Stimulated activated CD4-positive, alpha-beta T cell treated with anti-CD3 and anti-CD28 coated beads, TNF-alpha, amount 100 ng/mL, for 24 hours (primary cell): ENCODE measurements at regions not wholly inside any gene's neighbourhood (a gene's known extent, or its start where the extent isn't known, plus 50 kb on each side); places are given as distances from the start of the nearest gene placed in this dataset.
"Not testable (repeated sequence)": the region's sequence is repeated elsewhere in the genome, so short reads cannot be mapped to it uniquely, and the experiment has no call there.

ENCODE experiments used
- DNase-seq, 3 experiments: peaks; one replicate each; pipeline ENCODE4 v3.0.0-alpha.2; 2020; ENCODE audit warnings: low read depth in 3 of 3

DNA sequence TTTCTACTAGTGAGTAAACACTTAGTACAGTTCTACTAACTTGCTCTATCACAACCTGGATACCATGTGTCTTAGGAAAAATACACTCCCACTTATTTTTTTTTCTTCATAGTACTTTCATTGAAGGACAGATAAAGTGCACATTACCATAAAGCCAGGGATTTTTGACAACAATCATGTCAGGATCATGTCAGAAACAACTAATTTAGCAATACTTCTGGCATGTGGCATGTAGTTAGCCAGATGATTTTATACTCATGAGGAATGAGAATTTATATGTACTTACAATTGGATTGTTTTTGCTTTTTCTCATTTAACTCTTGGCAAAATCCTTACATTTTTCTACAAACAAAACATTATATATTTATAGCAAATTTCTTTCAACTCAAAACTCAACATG is 630.7 kb upstream of the GRM3 start:
- DNase-seq: no peak

DNA sequence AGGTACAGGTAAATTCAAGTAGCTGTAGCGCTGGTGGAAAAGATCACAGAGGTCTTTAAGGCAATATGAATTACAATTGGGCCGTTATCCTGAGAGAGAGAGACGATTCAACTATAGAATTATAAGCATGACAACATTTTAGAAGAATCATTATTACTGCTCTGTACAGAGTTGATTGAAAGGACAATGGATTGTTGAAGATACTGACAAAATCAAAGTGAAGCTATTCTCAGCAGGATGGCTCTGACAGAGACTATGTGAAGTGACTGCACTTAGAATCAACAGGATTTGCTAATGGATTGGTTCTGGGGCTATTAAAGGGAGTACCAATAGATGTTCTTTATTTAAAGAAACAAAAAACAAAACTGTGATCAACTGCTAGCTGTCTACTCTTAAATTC is 634.8 kb upstream of the GRM3 start:
- DNase-seq: no peak

DNA sequence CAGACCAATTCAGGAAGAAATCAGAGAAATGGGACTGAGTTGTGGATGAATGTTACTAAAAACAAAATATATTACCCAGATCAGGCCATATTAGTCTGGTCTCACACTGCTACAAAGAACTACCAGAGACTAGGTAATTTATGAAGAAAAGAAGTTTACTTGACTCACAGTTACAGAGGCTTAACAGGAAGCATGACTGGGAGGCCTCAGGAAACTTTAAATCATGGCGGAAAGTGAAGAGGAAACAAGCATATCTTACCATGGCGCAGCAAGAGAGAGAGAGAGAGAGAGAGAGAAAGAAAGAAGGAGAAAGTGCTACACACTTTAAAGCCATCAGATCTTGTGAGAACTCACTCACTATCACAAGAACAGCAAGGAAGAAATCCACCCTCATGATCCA is 636.8 kb upstream of the GRM3 start:
- DNase-seq: no peak

DNA sequence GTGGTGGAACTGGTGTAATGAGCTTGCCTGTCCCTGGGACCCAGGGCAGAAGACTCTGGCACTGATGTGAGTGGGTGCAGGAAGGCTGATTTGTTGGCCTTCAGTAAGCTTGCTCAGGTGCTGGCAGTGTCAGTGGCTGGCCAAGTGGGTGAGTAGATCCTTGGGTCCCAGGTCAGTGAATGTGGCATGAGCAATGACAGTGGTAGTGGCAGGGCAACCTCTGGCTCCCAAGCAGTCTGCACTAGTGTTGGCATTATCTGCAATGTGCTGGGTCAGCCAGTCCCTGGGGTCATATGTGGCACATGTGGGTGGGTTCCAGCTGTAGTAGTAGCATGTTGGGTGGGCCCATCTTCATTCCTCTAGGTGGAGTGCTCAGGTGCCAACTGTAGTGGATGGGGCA is 640.9 kb upstream of the GRM3 start:
- DNase-seq: no peak

DNA sequence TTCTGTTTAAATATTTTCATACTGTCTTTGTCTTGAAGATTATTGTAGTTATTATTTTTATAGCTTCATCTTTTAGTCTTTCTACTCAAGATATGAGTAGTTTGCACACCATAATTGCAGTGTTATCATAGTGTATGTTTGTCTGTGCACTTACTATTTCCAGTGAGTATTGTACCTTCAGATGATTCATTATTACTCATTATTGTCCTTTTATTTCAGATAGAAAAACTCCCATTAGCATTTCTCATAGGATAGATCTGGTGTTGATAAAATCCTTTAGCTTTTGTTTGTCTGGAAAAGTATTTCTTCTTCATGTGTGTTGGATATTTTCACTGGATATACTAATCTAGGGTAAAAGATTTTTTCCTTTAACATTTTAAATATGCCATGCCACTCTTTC is 646.2 kb upstream of the GRM3 start:
- DNase-seq: no peak

DNA sequence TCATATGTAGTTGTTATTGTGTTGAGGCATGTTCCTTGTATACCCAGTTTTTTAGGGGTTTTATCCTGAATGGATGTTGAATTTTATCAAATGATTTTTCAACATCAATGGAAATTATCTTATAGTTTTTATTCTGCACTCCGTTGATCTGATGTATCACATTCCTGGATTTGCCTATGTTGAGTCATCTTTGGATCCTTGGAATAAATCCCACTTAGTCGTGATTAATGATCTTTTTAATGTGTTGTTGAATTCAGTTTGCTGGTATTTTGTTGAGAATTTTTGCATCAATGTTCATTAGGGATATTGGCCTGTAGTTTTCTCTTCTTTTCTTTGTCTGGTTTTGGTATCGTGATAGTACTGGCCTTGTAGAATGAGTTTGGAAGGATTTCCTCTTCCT is 648.6 kb upstream of the GRM3 start:
- no peak for DNase-seq

DNA sequence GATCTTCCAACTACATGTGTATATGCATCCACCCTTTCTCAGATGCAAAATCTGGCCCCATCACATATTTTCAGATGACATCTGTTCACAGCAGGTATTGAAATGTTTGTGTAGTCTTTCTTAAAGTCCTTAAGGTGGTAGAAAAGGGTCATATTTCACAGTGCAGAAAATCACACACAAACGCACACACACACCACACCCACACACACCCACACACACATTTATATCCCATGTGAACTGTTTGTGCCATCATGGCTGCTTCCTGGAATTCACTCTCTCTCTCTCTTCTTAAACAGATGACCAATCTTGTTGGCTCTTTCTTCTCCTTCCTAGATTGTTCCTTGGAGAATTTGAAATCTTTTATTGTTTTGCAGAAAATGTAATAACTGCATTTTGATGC is 663.0 kb upstream of the GRM3 start:
- no peak for DNase-seq

DNA sequence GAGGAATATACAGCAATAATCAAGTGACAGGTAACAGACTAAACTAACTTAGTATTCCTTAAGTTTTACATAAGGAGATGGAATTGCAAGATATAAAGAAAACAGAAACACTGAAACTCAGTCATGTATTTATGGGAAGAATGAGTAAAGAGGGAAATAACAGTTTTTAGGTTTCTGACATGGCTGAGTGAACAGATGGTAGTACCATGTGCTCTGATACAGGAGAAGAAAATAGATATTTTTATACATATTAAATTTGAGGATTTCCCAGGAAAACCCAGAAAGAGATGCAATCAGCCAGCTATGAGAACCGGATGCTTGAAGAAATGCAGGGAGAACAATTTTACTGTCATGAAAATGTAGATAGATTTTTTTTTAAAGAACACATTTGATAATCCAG is 669.5 kb upstream of the GRM3 start:
- no peak for DNase-seq

DNA sequence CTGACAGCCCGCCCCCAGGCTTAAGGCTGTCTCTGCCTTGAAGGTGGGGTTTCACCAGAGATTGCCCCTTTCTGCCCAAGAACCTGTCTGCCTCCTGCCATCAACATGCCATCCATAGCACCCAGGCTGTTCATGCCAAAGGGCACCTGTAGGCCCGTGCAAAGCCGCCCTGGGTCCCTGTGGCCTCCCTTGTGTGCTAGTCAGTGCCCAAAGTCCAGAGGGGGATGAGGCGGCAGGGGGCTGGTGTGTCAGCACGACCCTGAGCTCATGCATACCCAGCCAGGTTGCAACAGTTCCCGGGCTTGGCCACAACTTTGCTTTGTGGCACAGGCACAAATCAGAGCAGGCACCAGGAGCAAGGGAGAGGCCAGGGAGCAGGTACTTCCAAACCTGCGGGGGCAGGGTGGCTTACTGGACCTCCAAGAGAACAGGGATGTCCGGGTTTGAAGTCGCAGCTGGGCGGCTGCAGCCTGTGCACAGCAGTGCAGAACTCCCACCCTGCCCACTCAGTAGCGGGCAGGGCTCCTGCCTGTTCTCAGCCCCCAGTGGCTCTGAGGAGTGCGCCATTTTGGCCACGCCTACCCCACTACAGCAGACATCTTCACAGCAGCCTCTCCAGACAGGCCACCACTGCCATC is 671.1 kb upstream of the GRM3 start:
- no peak for DNase-seq

DNA sequence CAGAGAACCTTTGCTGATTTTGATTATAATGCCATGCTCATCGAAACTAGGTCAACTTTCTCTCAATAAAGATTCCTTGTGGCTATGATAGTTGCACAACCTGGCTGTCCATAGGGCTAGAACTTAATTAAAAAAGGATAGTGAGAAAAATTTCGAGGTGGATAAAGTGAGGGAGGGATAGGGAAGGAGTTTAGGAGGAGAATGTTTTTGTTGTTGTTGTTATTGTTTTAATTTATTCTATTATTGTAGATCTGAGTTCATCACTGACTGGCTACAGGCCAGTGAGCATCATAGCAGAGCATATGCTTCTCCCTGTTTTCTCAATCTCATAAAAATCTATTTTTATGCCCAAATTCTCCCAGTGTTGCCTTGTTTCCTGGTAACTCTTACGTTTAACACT is 688.7 kb upstream of the GRM3 start:
- no peak for DNase-seq

DNA sequence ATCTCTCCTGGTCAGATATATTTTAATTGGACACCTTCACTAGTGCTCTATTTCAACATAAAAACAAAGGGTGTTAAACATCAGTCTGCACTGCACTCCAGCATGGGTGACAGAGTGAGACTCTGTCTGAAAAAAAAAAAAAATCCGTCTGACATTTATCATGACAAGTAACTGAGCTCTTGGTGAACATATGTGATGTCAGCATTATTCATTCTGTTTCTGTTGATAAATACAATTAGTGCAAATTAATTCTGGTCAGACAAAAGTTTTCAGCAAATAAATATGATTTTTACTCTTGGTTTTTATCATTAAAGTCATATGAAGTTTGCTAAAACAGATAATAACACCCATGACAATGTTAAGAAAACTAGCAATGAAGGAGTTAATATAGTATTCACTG is 692.8 kb upstream of the GRM3 start:
- DNase-seq: no peak

DNA sequence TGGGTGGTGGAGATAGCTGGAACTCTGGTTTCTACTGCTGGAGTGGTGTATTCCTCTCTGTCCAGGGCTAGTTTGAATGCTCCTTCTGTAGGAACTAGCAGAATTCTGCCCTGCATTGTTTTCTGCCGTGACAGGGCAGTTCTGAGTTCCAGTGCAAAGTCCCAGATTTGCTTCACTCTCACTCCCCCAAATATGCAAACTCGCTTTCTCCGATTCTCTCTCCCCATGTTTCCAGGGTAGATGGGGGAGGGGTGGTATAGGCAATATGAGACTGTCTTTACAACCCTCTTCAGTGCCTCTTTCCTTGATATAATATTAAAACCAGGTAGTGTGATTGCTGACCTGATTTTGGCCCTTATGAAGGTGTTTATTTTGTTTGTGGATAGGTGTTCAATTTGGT is 693.3 kb upstream of the GRM3 start:
- no peak for DNase-seq

DNA sequence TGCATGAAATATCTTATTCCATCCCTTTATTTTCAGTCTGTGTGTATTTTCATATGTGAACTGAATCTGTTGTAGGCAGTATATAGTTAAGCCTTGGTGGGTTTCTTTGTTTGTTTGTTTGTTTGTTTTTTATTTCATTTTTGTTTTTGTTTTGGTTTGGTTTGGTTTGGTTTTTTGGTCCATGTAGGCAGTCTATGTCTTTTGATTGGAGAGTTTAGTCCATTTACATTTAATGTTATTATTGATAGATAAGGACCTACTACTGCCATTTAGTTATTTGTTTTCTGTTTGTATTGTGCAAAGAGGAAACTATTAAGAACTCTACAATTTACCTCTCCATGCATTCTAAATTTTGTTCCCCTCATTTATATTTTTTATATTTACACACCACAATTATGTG is 695.9 kb upstream of the GRM3 start:
- no peak for DNase-seq

DNA sequence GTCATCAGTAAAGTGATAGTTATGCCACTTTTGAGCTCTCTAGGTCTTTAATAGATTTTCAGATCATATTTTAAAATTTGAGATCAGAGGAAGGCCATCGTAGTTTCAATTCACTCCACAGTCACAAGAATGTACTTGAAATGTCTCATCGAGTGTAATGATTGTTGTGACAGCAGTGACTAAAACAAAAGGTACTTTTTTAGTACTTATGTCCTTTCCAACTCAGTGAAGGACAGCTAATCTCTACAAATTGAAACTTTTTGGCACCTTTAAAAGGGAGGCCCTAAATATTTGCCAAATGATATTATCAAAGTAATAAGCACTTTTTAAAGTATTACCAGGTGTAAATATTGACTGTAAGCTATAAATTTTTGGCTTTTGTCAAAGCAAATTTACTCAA is 702.9 kb upstream of the GRM3 start:
- no peak for DNase-seq

DNA sequence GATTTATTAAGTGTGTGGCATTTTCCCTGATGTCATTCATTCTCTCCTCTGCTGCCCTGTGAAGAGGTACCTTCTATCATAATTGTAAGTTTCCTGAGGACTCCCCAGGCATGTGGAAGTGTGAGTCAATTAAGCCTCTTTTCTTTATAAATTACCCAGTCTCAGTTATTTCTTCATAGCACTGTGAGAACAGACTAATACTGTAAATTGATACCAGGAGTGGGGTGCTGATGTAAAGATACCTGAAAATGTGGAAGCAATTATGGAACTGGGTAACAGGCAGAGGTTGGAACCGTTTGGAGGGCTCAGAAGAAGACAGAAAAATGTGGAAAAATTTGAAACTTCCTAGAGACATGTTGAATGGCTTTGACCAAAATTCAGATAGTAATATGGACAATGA is 711.8 kb upstream of the GRM3 start:
- no peak for DNase-seq

DNA sequence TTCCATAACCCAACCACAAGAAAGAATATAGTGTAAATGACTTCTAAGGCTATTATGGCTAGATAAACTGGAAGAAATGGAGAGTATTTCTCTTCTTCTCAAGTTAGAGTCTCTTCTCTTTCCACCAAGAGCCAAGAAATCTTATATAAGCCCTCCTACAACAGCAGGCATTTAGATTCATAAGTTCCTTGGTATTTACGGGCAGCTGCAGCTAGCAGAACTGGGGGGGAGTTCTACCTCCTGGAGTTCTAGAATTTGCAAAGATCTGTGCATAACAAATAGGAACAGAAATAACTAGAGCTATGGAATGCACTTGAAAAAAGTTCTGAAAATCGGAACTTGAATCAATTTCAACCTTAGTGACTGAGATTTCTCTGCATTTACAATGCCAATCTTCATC is 715.2 kb upstream of the GRM3 start:
- DNase-seq: no peak

DNA sequence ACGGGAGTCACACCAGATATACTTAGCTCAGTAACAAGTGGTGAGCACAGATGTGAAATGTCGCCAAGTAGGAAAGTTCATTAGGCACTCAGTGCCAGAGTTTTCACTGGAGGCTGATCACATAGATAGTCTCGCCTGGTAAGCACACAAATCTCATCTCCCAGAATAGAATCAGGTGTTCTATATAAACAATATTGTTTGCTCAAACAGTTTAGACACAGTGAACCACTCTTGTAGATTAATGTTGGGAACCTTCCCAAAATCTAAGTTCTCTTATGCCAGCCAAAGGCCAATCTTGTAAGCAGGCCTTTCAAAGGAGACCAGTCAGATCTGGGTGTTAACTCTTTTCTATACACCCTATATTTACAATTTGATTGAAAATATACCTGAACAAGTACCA is 716.5 kb upstream of the GRM3 start:
- no peak for DNase-seq

DNA sequence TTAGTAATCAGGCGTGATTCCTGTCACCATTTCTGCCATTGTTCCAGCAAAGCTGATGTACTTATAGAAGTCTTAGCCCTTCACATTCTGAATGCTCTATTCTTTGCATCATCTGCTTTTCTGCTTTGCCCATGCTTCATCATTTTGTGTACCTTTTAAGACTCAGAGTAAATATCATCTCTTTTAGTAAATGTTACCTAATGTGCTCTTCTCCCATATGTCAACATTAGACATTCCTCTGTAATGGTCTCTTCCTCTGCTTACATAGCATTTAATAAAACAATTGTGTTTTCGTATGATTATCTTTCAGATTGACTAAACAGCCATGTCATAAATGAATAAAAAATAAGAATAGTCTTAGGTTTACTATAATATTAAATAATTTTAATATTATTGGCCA is 719.6 kb upstream of the GRM3 start:
- no peak for DNase-seq

DNA sequence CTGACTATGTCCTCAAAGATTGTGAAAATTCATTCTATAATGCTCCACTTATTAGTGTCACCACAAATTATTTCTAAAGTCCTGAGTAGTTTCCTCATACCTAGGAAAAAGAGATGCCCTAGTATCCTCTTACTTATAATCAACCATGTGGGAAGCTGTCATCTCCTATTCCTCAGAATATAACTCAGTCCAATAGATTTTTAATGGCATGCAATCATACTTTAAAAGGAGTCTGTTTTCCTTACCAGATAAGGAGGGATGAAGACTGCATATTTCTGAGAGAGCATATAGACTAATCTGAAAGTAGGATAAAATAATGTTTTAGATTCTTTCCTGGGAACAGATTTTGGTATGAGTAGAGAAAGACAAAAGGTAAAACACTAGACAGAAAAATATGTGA is 727.7 kb upstream of the GRM3 start:
- no peak for DNase-seq

DNA sequence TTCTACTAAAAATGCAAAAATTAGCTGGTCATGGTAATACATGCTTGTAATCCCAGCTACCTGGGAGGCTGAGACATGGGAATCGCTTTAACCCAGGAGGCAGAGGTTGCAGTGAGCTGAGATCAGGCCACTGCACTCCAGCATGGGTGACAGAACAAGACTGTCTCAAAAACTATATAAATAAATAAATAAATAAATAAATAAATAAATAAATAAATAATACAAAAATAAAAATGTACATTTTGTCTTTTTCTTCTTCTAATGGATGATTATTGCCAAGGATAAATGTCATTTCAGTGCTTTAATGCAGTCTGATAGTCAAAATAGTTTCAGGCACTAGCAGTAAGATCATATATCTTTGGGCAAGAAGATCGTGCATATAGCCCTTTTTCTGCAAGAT is 727.6 kb upstream of the SEMA3D start:
- no peak for DNase-seq

DNA sequence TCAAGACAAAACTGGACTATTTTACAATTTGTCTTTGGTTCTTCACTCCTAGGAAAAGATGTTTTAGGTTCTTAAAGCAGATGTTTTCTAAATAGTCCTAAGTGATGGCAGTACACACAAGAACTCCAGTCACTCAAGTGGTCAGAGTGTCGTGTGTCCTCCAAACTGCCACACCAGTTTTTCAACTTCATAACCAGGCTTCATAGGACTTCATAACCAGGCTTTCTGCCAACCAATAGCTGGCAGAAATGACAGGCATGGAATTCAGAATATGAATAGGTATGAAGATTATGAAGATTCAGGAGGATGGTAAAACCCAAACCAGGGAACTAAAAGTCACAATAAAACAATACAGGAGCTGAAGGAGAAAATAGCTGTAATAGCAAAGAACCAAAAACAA is 721.2 kb upstream of the SEMA3D start:
- DNase-seq: no peak

DNA sequence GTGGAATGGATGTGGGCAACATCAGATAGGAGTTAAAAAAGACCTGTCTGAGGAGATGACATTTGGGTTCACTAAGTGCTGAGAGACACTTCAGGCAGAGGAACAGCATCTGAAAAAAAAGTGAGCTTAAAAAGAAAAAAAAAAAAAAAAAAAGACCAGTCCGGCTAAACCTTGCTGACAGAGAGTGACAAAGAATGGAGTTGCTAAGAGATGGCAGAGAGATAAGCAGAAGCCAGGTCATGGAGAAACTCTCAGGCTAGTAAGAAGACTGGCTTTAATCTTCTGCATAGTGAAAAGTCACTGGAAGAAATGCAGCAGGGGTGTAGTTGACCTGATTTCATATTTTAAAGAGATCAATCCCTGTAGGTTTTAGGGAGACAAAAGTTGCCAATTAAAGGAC is 711.1 kb upstream of the SEMA3D start:
- DNase-seq: no peak

DNA sequence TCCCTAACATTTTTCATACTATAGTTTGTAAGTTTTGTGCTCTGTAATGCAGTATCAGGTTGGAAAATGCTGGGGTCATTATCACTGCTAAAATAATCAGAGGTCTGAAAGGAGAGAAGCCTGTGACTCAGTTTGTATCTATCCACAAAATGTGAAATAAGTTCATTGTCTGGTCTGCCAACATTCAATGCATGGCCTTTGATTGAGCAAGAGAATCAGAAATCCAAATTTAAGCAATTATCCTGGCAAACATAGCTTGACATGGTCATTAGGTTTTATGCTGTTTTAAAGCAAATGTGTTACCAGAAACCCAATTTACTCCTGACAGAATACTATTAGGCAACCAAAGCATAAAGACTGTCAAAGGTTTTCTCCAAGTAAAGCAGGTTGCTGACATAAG is 709.7 kb upstream of the SEMA3D start:
- no peak for DNase-seq

DNA sequence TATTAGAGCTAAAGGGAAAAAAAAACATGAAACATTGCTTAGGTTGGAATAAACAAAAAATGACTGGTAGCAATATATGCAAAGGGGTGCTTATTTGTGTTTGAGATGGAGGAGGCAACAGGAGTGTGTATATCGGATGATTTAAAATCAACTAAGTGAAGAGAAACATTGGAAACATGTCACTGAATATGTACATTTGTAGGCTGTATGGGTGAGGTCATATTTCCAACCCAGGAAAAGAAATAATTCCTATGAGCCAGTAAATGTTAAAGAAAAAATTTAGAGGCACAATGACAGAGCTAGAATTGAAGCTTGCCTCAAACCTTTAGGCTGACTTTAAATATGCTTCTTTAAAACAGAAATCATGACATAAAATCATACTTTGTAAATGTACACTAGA is 709.0 kb upstream of the SEMA3D start:
- DNase-seq: no peak

DNA sequence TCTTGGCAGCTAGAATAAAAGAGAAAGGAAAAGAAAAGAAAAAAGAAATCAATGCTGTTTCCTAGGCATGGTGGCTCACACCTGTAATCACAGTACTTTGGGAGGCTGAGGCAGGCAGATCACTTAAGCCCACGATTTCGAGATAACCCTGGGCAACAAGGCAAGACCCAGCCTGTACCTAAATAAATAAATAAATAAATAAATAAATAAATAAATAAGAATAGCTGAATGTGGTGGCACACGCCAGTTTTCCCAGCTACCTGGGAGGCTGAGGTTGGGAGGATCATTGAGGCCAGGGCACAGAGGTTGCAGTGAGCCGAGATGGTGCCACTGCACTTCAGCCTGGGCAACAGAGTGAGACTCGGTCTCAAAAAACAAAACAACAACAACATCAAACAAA is 705.0 kb upstream of the SEMA3D start:
- DNase-seq: not testable (repeated sequence)
